Panc1 (cell line): ENCODE measurements at regions not wholly inside any gene's neighbourhood (a gene's known extent, or its start where the extent isn't known, plus 50 kb on each side); places are given as distances from the start of the nearest gene placed in this dataset.

Experiments used
- ATAC-seq: fragments of 200-7000 bp; cut with Tn5 transposase; 2 replicates; pipeline ENCODE4 v1.9.1; 2020; ENCODE audit warnings: mild to moderate bottlenecking, moderate library complexity
- BruUV-seq: library from RNA; stranded (reverse); fragments of 400-500 nt; replicated peaks from 2 replicates; lab custom pipeline; 2021; lab: Mats Ljungman, UMichigan
- CTCF ChIA-PET: fragments of 300-600 bp; sonication (Branson Sonifier 250); formaldehyde crosslinking; loops from one replicate; lab custom pipeline; 2022; ENCODE audit warnings: antibody characterized with exemption; lab: Charles Lee
- POLR2A ChIA-PET: fragments of 300-600 bp; sonication (Branson Sonifier 250); formaldehyde crosslinking; loops from one replicate; lab custom pipeline; 2022; ENCODE audit warnings: antibody characterized with exemption; lab: Charles Lee
- DNase-seq: peaks from one replicate; pipeline ENCODE4 v3.0.0-alpha.2; 2010; ENCODE audit warnings: low read depth, low spot score
- H3K27ac ChIP-seq: 2 replicates; pipeline ENCODE4 v1.5.1; 2011; ENCODE audit warnings: mild to moderate bottlenecking, low read length, inconsistent platforms
- H3K27me3 ChIP-seq: fragments of 200-500 bp; sonication (Bioruptor generic); 2 replicates; pipeline ENCODE4 v1.6.0; 2014; ENCODE audit warnings: low read length, inconsistent platforms; ENCODE audit not compliant: control insufficient read depth, insufficient read depth
- H3K36me3 ChIP-seq: fragments of 200-500 bp; sonication (Bioruptor generic); 2 replicates; pipeline ENCODE4 v1.5.1; 2014; ENCODE audit warnings: inconsistent platforms, mild to moderate bottlenecking, low read length, moderate library complexity; ENCODE audit not compliant: control insufficient read depth, insufficient read depth
- H3K4me1 ChIP-seq: 2 replicates; pipeline ENCODE4 v1.5.1; 2011; ENCODE audit warnings: inconsistent platforms, mild to moderate bottlenecking, low read length, moderate library complexity; ENCODE audit not compliant: control insufficient read depth, insufficient read depth
- H3K4me3 ChIP-seq, 2 experiments: 2 replicates each; pipeline ENCODE4 v1.5.1; 2011 to 2012; ENCODE audit warnings: low read depth in 2 of 2, low read length in 2 of 2, mild to moderate bottlenecking in 2 of 2, inconsistent platforms in 1 of 2, moderate library complexity in 1 of 2
- H3K9me3 ChIP-seq: fragments of 200-500 bp; sonication (Bioruptor generic); 2 replicates; pipeline ENCODE4 v1.5.1; 2014; ENCODE audit warnings: low read depth, mild to moderate bottlenecking, inconsistent platforms, low read length, moderate library complexity; ENCODE audit not compliant: control insufficient read depth, insufficient read depth
- CTCF ChIP-seq: fragments of 450-650 bp; IDR thresholded peaks from 2 replicates; pipeline ENCODE4 v1.5.1; 2017; ENCODE audit warnings: mild to moderate bottlenecking
- POLR2AphosphoS5 ChIP-seq: IDR thresholded peaks from 2 replicates; pipeline ENCODE4 v1.6.1; 2012; ENCODE audit warnings: mild to moderate bottlenecking, low read depth, low read length, moderate library complexity
- REST ChIP-seq, 2 experiments: IDR thresholded peaks; 2 replicates each; pipeline ENCODE4 v1.6.1; 2011 to 2012; ENCODE audit warnings: low read depth in 2 of 2, control low read depth in 1 of 2, low read length in 1 of 2, mild to moderate bottlenecking in 1 of 2, moderate library complexity in 1 of 2; ENCODE audit not compliant: insufficient read depth in 1 of 2
- SIN3A ChIP-seq: IDR thresholded peaks from 2 replicates; pipeline ENCODE4 v1.6.1; 2012; ENCODE audit warnings: low read depth, mild to moderate bottlenecking, low read length, moderate library complexity, borderline replicate concordance; ENCODE audit not compliant: insufficient read depth
- TCF7L2 ChIP-seq: IDR thresholded peaks from 2 replicates; pipeline ENCODE4 v1.6.1; 2011; ENCODE audit warnings: mild to moderate bottlenecking, low read depth, low read length, inconsistent platforms
- in situ Hi-C: cut with HindIII; loops from 2 replicates; pipeline ENCODE4 v1.10.0; 2016; ENCODE audit warnings: low sequenced_read_pairs, low pct_unique_long_range_greater_than_20kb
- intact Hi-C: fragments of 100-400 bp; cut with micrococcal nuclease; formaldehyde crosslinking; loops from one replicate; pipeline ENCODE4 v1.10.0; 2022; ENCODE audit not compliant: unreplicated experiment

DNA sequence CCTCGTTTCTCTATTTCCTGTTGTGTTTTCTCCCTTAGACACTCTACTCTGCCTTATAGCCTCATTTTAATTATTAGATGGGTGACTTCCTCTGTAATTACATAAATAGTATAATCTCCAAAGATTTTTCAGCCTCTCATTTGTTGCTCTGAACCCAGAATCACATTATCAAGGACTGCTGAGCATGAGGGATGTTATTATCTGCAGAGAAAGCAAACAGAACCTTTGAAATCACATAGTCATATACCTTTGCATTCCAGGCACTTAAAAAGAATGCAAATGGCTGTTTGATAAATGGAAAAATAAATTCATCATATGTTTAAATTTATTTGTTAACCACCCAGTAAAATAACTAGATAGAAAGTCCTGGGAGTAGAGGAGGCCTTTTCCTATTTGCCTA, 305.1 kb upstream of the PPP1R2C start:
- Histone ChIP-seq H3K4me3 (no peak overlapping the region), H3K27me3 (no peaks in the 10 kb centered on the region), H3K4me1 (no peaks in the 10 kb centered on the region), H3K9me3 (no peaks in the 10 kb centered on the region), H3K27ac (no peak overlapping the region), H3K36me3 (no peaks in the 10 kb centered on the region)
- intact Hi-C loops, result no loop called here
- BruUV-seq, result no TSS peak
- DNase-seq (no peak), ATAC-seq (no peak)
- no peak for TF ChIP-seq REST (IDR thresholded peaks at IDR 0.05; ENCODE audit: insufficient read depth in 1 of 2, low read depth in 2 of 2, low read length in 1 of 2)
- no peak for TF ChIP-seq SIN3A
- ChIA-PET CTCF (no interaction called here), POLR2A (no interaction called here)
- in situ Hi-C loops, result no loop called here

- in situ Hi-C loops (no loop called here), intact Hi-C loops (no loop called here)
- TF ChIP-seq REST (IDR thresholded peaks at IDR 0.05; ENCODE audit: insufficient read depth in 1 of 2, low read depth in 2 of 2, low read length in 1 of 2) (no peak), POLR2AphosphoS5 (no peak), SIN3A (no peak), CTCF (no peak), TCF7L2 (no peak)
- H3K36me3 ChIP-seq, result no peaks in the 10 kb centered on the region
- no peaks in the 10 kb centered on the region for H3K9me3 ChIP-seq
- CTCF ChIA-PET, result no interaction called here
- H3K27ac ChIP-seq, result no peak overlapping the region
- POLR2A ChIA-PET, result no interaction called here
- DNase-seq (no peak), ATAC-seq (no peak)
- H3K27me3 ChIP-seq, result no peaks in the 10 kb centered on the region
- no peak overlapping the region for H3K4me3 ChIP-seq
- no peaks in the 10 kb centered on the region for H3K4me1 ChIP-seq
- no TSS peak for BruUV-seq
Observed at GRCh38 chrX:43087830-43088229, 309.9 kb upstream of the PPP1R2C start.
